ENCODE measurements at regions not wholly inside any gene's neighbourhood (a gene's known extent, or its start where the extent isn't known, plus 50 kb on each side); places are given as distances from the start of the nearest gene placed in this dataset.

DNA sequence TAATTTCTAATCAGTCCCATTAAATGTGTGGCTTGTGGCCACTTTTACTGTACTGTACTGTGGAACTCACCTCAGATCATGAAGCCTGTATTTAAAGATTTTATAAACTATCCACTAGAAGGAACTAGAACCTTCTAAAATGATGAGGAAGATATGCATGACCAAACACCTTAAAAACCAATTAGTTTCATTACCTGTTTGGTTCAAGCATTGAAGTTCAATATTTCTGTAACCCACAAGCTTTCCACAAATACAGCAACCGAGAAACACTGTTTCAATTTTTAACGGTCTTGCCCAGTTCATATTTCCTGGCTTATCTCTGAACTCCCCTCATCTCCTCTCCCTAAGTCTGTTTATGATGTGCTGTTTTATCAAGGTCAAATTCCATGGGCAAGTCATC lies 264.3 kb upstream of the PLD5 start:
- ChIA-PET POLR2A (no interaction called here), RAD21 (ENCODE audit: low non-redundant PET in 1 of 2, low total read pairs in 2 of 2, uncharacterized antibody in 2 of 2, unreplicated experiment in 2 of 2) (no interaction called here)

DNA sequence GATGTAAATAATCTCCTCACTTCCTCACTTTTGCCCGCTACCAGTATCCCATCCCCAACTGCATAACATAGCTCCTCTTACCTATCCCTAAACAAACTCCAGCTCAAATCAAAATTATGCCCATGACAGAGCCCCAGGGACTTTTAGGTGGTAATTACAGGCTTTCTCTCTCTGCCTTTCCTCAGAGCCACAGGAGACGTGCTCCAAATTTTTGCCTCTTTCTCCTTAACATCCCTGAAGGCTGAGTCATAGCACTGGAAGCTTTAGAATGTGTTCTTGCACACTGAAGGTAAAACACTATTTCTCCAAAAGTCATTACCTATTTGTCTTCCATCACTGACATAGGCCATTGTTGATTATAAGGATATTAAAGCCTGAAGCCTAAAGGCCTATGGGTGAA lies 263.5 kb upstream of the PLD5 start:
- no peak overlapping the region for H3K4me2 ChIP-seq (ENCODE audit: low read length)
- ChIA-PET RAD21 (ENCODE audit: low non-redundant PET in 1 of 2, low total read pairs in 2 of 2, uncharacterized antibody in 2 of 2, unreplicated experiment in 2 of 2) (no interaction called here), POLR2A (no interaction called here), CTCF (no interaction called here)
- DNase-seq (ENCODE audit: low read depth, low spot score) (no peak), ATAC-seq (no peak)
- no peak overlapping the region for H3K27ac ChIP-seq (ENCODE audit: low read depth, low read length)
- H3K79me2 ChIP-seq (ENCODE audit: insufficient read depth, low read length) = no peaks in the 10 kb centered on the region
- no peaks in the 10 kb centered on the region for H4K20me1 ChIP-seq (ENCODE audit: insufficient read depth)
- TF ChIP-seq EZH2 (IDR thresholded peaks at IDR 0.05) = no peak
- no peak for TF ChIP-seq SP1 (IDR thresholded peaks at IDR 0.05; ENCODE audit: low read depth)
- TF ChIP-seq CEBPB (IDR thresholded peaks at IDR 0.05; ENCODE audit: low read depth) = no peak
- H3K9me2 ChIP-seq (ENCODE audit: insufficient read depth) = no peaks in the 10 kb centered on the region
- H2AFZ ChIP-seq (ENCODE audit: low read depth, low read length, poor library complexity, severe bottlenecking) = no peak overlapping the region
- intact Hi-C loops (cut with micrococcal nuclease) = no loop called here
- no peak overlapping the region for H3K9ac ChIP-seq (ENCODE audit: low read length)
- no peaks in the 10 kb centered on the region for H3K36me3 ChIP-seq (ENCODE audit: control insufficient read depth in 1 of 2, insufficient read depth in 2 of 2, low read length in 2 of 2)
- no TSS peak for BruUV-seq (replicated peaks)
- H3K27me3 ChIP-seq (ENCODE audit: insufficient read depth, low read length) = peaks cover 7% of the 10 kb centered on the region; the same call in 1 of the 2 replicates
- H3K4me3 ChIP-seq (replicated peaks in 1 of 2; ENCODE audit: low read depth in 1 of 2, low read length in 2 of 2) = no peak overlapping the region
- no peaks in the 10 kb centered on the region for H3K4me1 ChIP-seq (ENCODE audit: control insufficient read depth in 1 of 2, insufficient read depth in 2 of 2, low read length in 2 of 2)
- H3K9me3 ChIP-seq (ENCODE audit: control insufficient read depth in 1 of 2, insufficient read depth in 1 of 2, low read depth in 1 of 2, low read length in 2 of 2) = no peaks in the 10 kb centered on the region

More for the DNA sequence above, 264.3 kb upstream of the PLD5 start:
- no peaks in the 10 kb centered on the region for H4K20me1 ChIP-seq (ENCODE audit: insufficient read depth)
- no peak overlapping the region for H2AFZ ChIP-seq (ENCODE audit: low read depth, low read length, poor library complexity, severe bottlenecking)
- no peak overlapping the region for H3K9ac ChIP-seq (ENCODE audit: low read length)
- H3K4me2 ChIP-seq (ENCODE audit: low read length) = no peak overlapping the region
- CTCF ChIA-PET = no interaction called here
- H3K79me2 ChIP-seq (ENCODE audit: insufficient read depth, low read length) = no peaks in the 10 kb centered on the region
- ATAC-seq (no peak), DNase-seq (ENCODE audit: low read depth, low spot score) (no peak)
- TF ChIP-seq SP1 (IDR thresholded peaks at IDR 0.05; ENCODE audit: low read depth) (no peak), TCF7L2 (IDR thresholded peaks at IDR 0.05; ENCODE audit: borderline replicate concordance, extremely low read depth, insufficient read depth, insufficient read length) (no peak), EZH2 (IDR thresholded peaks at IDR 0.05) (no peak), EZH2phosphoT487 (IDR thresholded peaks at IDR 0.05; ENCODE audit: borderline replicate concordance) (no peak), SRF (IDR thresholded peaks at IDR 0.05; ENCODE audit: low read depth) (no peak), SIN3A (IDR thresholded peaks at IDR 0.05; ENCODE audit: low read depth) (no peak), ATF3 (IDR thresholded peaks at IDR 0.05) (no peak), JUND (IDR thresholded peaks at IDR 0.05) (no peak), POLR2A (IDR thresholded peaks at IDR 0.05; ENCODE audit: borderline replicate concordance, extremely low read depth, insufficient read depth, insufficient read length) (no peak)
- H3K4me3 ChIP-seq (replicated peaks in 1 of 2; ENCODE audit: low read depth in 1 of 2, low read length in 2 of 2) = no peak overlapping the region
- no peaks in the 10 kb centered on the region for H3K9me2 ChIP-seq (ENCODE audit: insufficient read depth)
- intact Hi-C loops (cut with micrococcal nuclease) = no loop called here
- H3K36me3 ChIP-seq (ENCODE audit: control insufficient read depth in 1 of 2, insufficient read depth in 2 of 2, low read length in 2 of 2) = no peaks in the 10 kb centered on the region
- no peaks in the 10 kb centered on the region for H3K9me3 ChIP-seq (ENCODE audit: control insufficient read depth in 1 of 2, insufficient read depth in 1 of 2, low read depth in 1 of 2, low read length in 2 of 2)
- no peaks in the 10 kb centered on the region for H3K4me1 ChIP-seq (ENCODE audit: control insufficient read depth in 1 of 2, insufficient read depth in 2 of 2, low read length in 2 of 2)
- BruUV-seq (replicated peaks) = no TSS peak
- H3K27ac ChIP-seq (ENCODE audit: low read depth, low read length) = no peak overlapping the region
- peaks cover 7% of the 10 kb centered on the region; the same call in 1 of the 2 replicates for H3K27me3 ChIP-seq (ENCODE audit: insufficient read depth, low read length)
